DOHH2 (cell line): ENCODE measurements at regions not wholly inside any gene's neighbourhood (a gene's known extent, or its start where the extent isn't known, plus 50 kb on each side); places are given as distances from the start of the nearest gene placed in this dataset.

Experiments used
- H3F3A ChIP-seq: fragments of 200-600 bp; sonication (generic), shearing (Covaris generic); 2 replicates; pipeline ENCODE4 v1.6.0; 2016; ENCODE audit warnings: antibody characterized with exemption, mild to moderate bottlenecking; ENCODE audit not compliant: control insufficient read depth, insufficient read depth
- H3K27ac ChIP-seq: fragments of 200-600 bp; sonication (generic); 2 replicates; pipeline ENCODE4 v1.5.1; 2014; ENCODE audit warnings: low read depth, mild to moderate bottlenecking, low read length, moderate library complexity
- H3K27me3 ChIP-seq: fragments of 200-600 bp; sonication (generic); 2 replicates; pipeline ENCODE4 v1.6.1; 2014; ENCODE audit warnings: mild to moderate bottlenecking, low read length, mixed read lengths; ENCODE audit not compliant: control insufficient read depth
- H3K36me3 ChIP-seq: fragments of 200-600 bp; sonication (generic); 2 replicates; pipeline ENCODE4 v1.6.1; 2014; ENCODE audit warnings: mild to moderate bottlenecking, low read length, moderate library complexity, mixed read lengths; ENCODE audit not compliant: control insufficient read depth
- H3K4me1 ChIP-seq: fragments of 200-600 bp; sonication (generic); 2 replicates; pipeline ENCODE4 v1.6.1; 2014; ENCODE audit warnings: mild to moderate bottlenecking, low read length, mixed read lengths; ENCODE audit not compliant: control insufficient read depth
- H3K4me2 ChIP-seq: fragments of 200-600 bp; sonication (generic); 2 replicates; pipeline ENCODE4 v1.6.0; 2014; ENCODE audit warnings: mild to moderate bottlenecking, low read length, moderate library complexity
- H3K4me3 ChIP-seq: fragments of 200-600 bp; sonication (generic); 2 replicates; pipeline ENCODE4 v1.5.1; 2014; ENCODE audit warnings: mild to moderate bottlenecking, low read length, mixed read lengths
- H3K79me2 ChIP-seq: fragments of 200-600 bp; sonication (generic); 2 replicates; pipeline ENCODE4 v1.6.1; 2014; ENCODE audit warnings: mild to moderate bottlenecking, low read length, mixed read lengths; ENCODE audit not compliant: control insufficient read depth
- H3K9me2 ChIP-seq: fragments of 200-600 bp; sonication (generic); replicated peaks from 2 replicates; pipeline ENCODE4 v1.6.1; 2014; ENCODE audit warnings: mild to moderate bottlenecking, low read length, mixed read lengths; ENCODE audit not compliant: control insufficient read depth
- H3K9me3 ChIP-seq: fragments of 200-600 bp; sonication (generic); 2 replicates; pipeline ENCODE4 v1.6.1; 2014; ENCODE audit warnings: antibody characterized with exemption, low read length, mixed read lengths; ENCODE audit not compliant: control insufficient read depth, insufficient read depth
- H4K20me1 ChIP-seq: fragments of 200-600 bp; sonication (generic); 2 replicates; pipeline ENCODE4 v1.6.0; 2014; ENCODE audit warnings: low read depth, mild to moderate bottlenecking, antibody characterized with exemption, low read length, moderate library complexity; ENCODE audit not compliant: control insufficient read depth, insufficient read depth
- CTCF ChIP-seq: fragments of 200-600 bp; sonication (generic); IDR thresholded peaks from one replicate; pipeline ENCODE4 v1.5.1; 2014; ENCODE audit warnings: antibody characterized with exemption, mild to moderate bottlenecking, low read depth, low read length; ENCODE audit not compliant: poor library complexity, severe bottlenecking
- EZH2phosphoT487 ChIP-seq: fragments of 200-600 bp; sonication (generic); IDR thresholded peaks from 2 replicates; pipeline ENCODE4 v1.6.1; 2017; ENCODE audit warnings: borderline replicate concordance, mild to moderate bottlenecking, antibody characterized with exemption, low read length, moderate library complexity, mixed read lengths

DNA sequence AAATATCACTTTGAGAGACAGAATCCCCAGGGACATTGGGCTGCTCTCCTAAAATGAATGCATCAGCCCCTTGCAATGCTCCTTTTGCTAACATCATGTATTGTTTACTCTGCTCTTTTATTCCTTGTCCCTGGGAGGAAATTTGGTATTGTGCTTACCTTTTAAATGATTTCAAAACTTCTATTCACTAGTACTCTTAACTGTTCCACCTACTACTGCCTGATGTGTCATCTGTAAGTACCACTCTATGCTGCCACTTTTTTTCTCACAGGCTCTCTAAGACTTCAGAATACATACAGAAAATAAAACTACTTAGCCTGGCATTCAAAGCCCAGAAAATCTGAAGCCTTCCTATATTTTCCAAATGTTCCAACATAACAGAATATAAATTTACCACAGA is 667.2 kb downstream of the BRINP1 start:
- Histone ChIP-seq H3K4me1 (no peaks in the 10 kb centered on the region), H3K9me2 (no peaks in the 10 kb centered on the region), H3F3A (no peaks in the 10 kb centered on the region), H3K79me2 (no peaks in the 10 kb centered on the region), H4K20me1 (no peaks in the 10 kb centered on the region), H3K36me3 (no peaks in the 10 kb centered on the region), H3K27me3 (no peaks in the 10 kb centered on the region), H3K27ac (no peak overlapping the region), H3K9me3 (no peaks in the 10 kb centered on the region), H3K4me2 (no peak overlapping the region), H3K4me3 (no peak overlapping the region)
- TF ChIP-seq EZH2phosphoT487 (no peak), CTCF (no peak)

- Histone ChIP-seq H3K9me2 (no peaks in the 10 kb centered on the region; the same call in 1 of the 2 replicates), H3K27ac (no peak overlapping the region), H3K79me2 (no peaks in the 10 kb centered on the region), H3K9me3 (no peaks in the 10 kb centered on the region), H3K4me1 (no peaks in the 10 kb centered on the region), H3K27me3 (no peaks in the 10 kb centered on the region), H3F3A (no peaks in the 10 kb centered on the region), H4K20me1 (no peaks in the 10 kb centered on the region), H3K36me3 (no peaks in the 10 kb centered on the region), H3K4me2 (no peak overlapping the region), H3K4me3 (no peak overlapping the region)
- TF ChIP-seq EZH2phosphoT487 (no peak), CTCF (no peak)
Measured at GRCh38 chr9:118711843-118712242, 657.4 kb downstream of the BRINP1 start.

DNA sequence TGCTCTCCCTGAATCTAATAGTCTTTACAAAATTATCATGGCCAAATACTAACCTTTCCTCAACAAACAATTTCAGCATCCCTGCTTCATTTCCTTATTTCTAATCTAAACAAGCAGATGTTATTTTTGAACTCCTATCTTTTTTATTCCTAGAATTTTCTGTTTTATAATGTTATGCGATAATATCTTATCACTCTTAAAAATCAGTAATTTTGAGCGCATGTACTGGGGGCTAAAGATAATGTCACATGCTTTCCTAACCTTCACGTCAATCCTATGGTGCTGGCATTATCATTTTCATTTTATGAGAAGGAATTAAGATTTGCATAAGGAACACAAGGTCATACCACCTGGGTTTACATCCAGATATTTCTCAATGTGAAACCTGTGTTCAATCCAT is 648.0 kb downstream of the BRINP1 start:
- no peaks in the 10 kb centered on the region for H3K9me3 ChIP-seq
- no peaks in the 10 kb centered on the region for H3K36me3 ChIP-seq
- TF ChIP-seq EZH2phosphoT487 (no peak), CTCF (no peak)

GRCh38 chr9:118721923-118722322 is 647.3 kb downstream of the BRINP1 start:
- Histone ChIP-seq H3K4me2 (no peak overlapping the region), H3K4me3 (no peak overlapping the region), H3K27ac (no peak overlapping the region), H3K36me3 (no peaks in the 10 kb centered on the region), H4K20me1 (no peaks in the 10 kb centered on the region), H3K9me2 (no peaks in the 10 kb centered on the region), H3F3A (no peaks in the 10 kb centered on the region), H3K4me1 (no peaks in the 10 kb centered on the region), H3K9me3 (no peaks in the 10 kb centered on the region), H3K27me3 (no peaks in the 10 kb centered on the region), H3K79me2 (no peaks in the 10 kb centered on the region)
- TF ChIP-seq CTCF (no peak), EZH2phosphoT487 (no peak)

More for the DNA sequence above, 648.0 kb downstream of the BRINP1 start:
- Histone ChIP-seq H3K4me3 (no peak overlapping the region), H4K20me1 (no peaks in the 10 kb centered on the region), H3K27me3 (no peaks in the 10 kb centered on the region), H3K79me2 (no peaks in the 10 kb centered on the region), H3K9me2 (no peaks in the 10 kb centered on the region; the same call in 1 of the 2 replicates), H3K27ac (no peak overlapping the region), H3F3A (no peaks in the 10 kb centered on the region), H3K4me1 (no peaks in the 10 kb centered on the region), H3K4me2 (no peak overlapping the region)
